HG02852 (cell line): ENCODE measurements at regions not wholly inside any gene's neighbourhood (a gene's known extent, or its start where the extent isn't known, plus 50 kb on each side); places are given as distances from the start of the nearest gene placed in this dataset.

ENCODE experiments used
- ATAC-seq: cut with Tn5 transposase; IDR thresholded peaks from one replicate; pipeline ENCODE4 v1.9.1; 2021; ENCODE audit warnings: mild to moderate bottlenecking, moderate library complexity; ENCODE audit not compliant: unreplicated experiment

- peak; percentile 47 for ATAC-seq
Observed at GRCh38 chr6:170022827-170023619, 267.9 kb downstream of the DLL1 start.

GRCh38 chr6:170022291-170022722 is 268.6 kb downstream of the DLL1 start:
- ATAC-seq: no peak

DNA sequence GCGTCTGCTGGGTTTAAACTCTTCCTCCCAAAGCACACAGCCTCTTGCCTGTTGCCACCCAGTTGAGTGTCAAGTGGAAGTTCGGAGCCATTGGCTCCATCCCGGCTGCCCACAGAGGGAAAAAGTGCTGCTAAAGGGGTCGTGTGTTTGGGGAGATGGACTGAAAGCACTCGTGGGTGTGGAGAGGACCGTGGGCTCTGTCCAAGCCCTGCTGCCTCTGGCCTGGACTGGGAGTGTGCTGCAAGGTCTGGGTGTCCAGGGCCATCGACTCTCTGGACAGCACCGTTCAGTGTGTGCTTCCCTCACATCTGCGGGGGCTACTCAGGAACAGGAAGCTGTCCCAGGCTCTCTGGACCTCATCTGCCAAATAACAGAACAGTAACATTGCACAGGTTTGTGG is 269.3 kb downstream of the DLL1 start:
- no peak for ATAC-seq

- ATAC-seq: no peak
Observed at GRCh38 chr6:170019818-170020583, 268.6 kb downstream of the ERMARD start.

- ATAC-seq: no peak
Observed at GRCh38 chr6:170018936-170019817, 267.8 kb downstream of the ERMARD start.

DNA sequence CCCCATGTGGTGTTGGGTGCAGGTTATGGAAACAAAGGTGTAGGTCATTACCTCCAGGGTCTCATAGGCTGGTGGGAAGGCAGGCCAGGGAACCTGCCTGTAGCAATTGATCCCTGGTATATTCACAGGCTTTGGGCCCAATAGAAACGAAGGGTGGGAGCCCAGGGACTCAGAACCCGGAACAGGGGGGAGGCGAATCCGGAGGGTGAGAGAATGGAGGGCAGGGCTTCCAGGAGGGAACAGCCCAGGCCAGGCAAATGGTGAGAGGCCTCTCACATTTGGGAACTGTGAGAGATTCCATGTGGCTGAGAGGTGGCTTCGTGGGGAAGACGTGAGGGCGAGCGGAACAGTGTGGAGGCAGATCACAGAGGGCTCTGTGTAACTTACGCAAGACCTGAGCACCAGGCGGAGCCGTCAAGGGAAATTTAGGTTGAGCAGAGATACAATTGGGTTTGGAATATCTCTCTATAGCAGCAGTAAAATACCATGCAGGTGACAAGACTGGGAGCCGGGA is 267.1 kb downstream of the ERMARD start:
- no peak for ATAC-seq

GRCh38 chr6:170017603-170018320 is 266.3 kb downstream of the ERMARD start:
- ATAC-seq: no peak

GRCh38 chr6:170013815-170014214 is 262.4 kb downstream of the ERMARD start:
- ATAC-seq: no peak

DNA sequence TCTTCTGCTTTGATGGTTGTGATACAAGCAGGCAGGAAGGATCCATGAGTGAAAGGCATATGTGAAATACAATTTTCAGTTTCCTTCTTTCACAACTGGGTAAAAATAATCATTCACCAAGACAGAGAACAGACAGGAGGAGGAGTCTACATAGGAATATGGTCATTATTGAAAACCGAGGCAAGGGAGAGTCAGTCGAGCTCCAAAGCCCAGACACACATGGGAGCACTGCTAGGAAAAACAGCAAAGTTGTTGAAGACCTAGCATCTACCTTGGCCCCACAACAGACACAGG is 260.6 kb downstream of the ERMARD start:
- no peak for ATAC-seq

DNA sequence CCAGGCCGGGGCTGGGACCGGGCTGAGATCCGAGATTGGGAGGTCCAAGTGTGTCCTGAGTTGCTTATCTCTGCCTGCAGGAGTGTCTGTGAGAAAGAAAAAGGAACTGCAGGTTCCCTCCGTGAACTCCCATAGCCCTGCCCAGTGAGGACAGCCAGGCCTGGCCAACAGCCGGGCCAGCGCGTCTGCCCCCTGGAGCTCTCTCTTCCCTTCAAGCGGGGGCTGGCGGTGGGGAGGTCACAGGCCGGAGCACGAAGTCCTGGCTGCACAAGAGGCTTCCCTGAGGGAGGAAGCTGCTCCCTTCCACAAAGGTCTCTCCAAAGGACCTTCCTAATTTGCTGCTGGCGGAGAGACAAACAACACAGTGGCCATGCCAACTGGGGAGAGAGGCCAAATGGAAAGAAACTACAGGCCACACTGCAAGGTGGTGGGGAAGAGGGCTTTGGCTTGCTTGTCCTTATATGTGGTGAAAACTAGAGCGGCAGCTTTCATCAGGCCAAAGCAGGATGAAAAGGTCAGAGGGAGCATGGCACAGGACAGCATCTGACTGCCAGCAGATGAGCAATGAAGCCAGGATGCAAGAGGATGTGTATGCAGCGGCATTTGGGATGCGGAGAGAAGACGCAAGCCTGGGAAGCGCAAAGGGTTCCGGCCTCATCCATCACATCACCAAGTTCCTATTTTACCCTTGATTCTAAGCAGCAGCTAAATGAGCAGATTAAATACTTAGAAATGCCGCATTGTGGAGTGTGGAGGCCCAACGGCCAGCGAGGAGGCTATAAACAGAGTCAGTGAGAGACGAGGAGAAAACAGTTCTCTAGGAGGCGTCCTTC is 260.0 kb downstream of the ERMARD start:
- no peak for ATAC-seq

GRCh38 chr6:170010665-170011203 is 259.3 kb downstream of the ERMARD start:
- ATAC-seq: no peak

DNA sequence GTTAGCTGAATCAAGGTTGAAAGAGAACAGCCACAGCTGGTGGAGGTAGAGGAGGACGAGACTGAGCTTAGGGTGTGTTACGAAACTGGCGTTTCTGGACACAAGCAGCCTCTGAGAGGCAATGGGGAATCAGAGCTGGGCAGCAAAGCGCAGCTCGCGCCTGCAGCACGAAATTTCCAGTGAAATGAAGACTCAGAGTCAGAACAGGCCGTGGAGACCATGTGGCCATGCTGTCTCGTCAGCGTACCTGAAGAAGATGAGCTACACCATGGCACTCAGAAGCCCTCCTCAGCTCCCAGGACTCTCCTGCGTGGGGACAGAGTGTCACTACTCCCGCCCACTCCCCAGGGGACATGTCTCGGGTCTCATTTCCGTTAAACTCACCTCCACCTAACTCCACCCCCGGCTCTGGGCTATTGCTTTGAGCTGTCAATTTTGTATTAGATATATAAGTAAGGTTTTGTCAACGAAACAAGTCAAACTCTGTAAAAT is 256.9 kb downstream of the ERMARD start:
- no peak for ATAC-seq

DNA sequence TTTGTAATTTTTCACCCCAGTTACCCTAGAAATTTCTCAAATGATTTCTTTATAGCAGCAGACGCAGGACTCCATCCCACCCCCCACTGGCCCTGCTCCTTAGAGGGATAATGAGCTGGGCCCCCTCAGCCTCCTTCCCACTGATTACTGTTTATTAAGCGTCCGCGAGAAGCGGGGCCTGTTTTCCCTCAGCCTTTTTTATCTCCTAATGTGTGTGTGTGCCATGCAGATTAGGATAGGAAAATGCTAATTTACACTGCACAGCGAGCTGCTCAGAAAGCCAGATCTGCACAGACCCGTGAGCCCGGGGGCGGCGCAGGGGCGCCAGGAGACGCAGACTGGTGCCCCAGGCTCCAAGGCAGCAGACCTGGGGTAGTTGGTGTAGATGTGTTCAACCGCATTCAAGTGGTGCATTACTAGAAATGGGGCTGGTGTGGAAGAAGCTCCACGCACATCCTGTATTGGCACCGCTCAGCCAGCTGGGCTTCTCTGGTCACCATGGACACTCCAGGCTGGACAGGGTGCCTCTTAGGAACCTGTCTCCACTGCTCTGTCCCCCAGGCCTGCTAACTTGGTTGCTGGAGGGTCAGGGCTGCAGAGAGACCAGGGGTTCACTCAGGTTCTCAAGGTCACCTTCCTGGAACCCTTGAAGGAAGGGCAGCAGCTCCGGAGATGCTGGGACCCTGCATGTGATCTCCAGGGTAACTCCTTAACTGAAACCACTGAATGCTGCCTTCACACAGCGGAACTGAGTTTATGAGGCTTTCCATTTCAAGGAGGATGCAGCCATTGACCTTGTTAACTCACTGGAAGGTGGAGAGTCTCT is 256.3 kb downstream of the ERMARD start:
- no peak for ATAC-seq

DNA sequence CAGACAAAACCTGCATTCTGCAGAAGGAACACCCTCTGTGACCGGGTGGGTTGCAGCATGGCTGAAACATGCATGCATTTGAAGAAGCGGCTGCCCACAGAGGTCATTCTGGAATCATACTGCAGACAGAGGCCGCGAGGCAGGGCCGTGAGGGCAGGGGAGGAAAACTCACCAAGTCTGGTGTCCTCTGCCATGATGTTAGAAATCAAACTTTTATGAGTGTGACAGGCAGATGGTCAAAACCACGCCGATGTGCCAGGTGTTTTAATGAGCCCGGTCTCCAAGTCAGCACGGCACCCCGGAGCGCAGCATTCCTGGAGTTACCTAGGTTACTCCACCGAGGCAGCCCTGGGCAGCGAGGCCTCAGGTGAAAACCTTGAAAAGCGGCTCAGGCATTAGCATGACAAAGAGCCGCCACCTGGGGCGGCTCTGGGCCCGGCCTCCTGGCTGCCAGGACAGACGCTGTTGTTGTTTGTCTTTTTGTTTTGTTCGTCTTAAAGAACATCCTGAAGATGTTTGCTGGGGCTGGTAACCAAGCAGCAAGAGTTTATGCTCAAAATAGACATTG is 255.6 kb downstream of the ERMARD start:
- no peak for ATAC-seq

- no peak for ATAC-seq
Observed at GRCh38 chr6:170006071-170006899, 254.9 kb downstream of the ERMARD start.

GRCh38 chr6:170005665-170006064 is 254.2 kb downstream of the ERMARD start:
- ATAC-seq: no peak

- no peak for ATAC-seq
Observed at GRCh38 chr6:170004585-170005210, 253.3 kb downstream of the ERMARD start.
